ENCODE measurements at regions not wholly inside any gene's neighbourhood (a gene's known extent, or its start where the extent isn't known, plus 50 kb on each side); places are given as distances from the start of the nearest gene placed in this dataset.

DNA sequence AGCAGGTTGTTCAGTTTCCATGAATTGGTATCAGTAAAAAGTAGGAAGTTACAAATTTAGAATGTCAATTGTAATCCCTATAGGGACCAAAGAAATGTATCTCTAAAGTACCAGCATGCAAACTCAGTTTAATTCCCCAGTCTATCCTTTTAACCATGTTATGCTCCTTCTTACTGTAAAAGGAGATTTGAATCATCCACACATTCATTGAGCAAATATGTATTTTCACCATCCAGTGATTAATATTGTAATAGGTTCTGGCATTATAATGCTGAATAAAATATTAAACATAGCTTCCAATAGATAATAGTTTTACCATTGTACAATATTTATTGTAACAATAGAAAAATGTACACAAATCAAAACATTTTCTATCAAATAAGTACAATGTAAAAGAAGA, 228.2 kb upstream of the SEMA3A start:
- no peak overlapping the region for H3K27ac ChIP-seq
- DNase-seq = no peak

GRCh38 chr7:84412161-84412969, 217.8 kb upstream of the SEMA3A start:
- no peak overlapping the region for H3K27ac ChIP-seq
- H3K27me3 ChIP-seq = no peaks in the 10 kb centered on the region
- ATAC-seq = peak; percentile 17
- peak in 1 of 4 donors; percentile 7 for DNase-seq
- peaks cover 0 to 8% of the 10 kb centered on the region in 2 donors for H3K9me3 ChIP-seq
- intact Hi-C loops (cut with DNase I) = no loop called here
- TF ChIP-seq CTCF (IDR thresholded peaks at IDR 0.05) = no peak
- no peaks in the 10 kb centered on the region for H3K36me3 ChIP-seq
- no peak overlapping the region for H3K4me3 ChIP-seq
- no peaks in the 10 kb centered on the region for H3K4me1 ChIP-seq

More for the DNA sequence above, 228.2 kb upstream of the SEMA3A start:
- no peaks in the 10 kb centered on the region for H3K36me3 ChIP-seq
- H3K27me3 ChIP-seq = no peaks in the 10 kb centered on the region
- H3K4me1 ChIP-seq = no peaks in the 10 kb centered on the region
- H3K9me3 ChIP-seq = peaks cover 0 to 31% of the 10 kb centered on the region in 2 donors
- TF ChIP-seq CTCF (IDR thresholded peaks at IDR 0.05) = no peak
- no peak overlapping the region for H3K4me3 ChIP-seq
- intact Hi-C loops (cut with DNase I) = no loop called here
- ATAC-seq = no peak

DNA sequence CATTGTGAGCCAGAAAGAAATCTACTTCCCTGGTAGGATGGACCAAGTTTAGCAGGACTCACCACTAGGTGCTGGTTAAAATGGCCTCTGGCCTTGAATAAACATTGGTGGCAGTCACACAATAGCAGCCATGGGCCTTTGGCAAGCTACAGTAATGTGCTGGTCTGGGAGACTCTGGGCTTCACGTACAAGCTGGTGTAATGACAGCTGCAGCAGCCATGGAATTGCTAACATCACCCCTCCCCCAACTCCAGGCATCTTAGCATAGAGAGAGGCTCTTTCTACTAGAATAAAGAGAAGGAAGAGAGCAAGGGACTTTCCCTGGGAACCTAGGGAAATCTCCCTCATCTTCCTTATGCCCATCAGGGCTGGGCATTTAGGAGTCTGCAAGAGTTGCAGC, 205.1 kb upstream of the SEMA3A start:
- Histone ChIP-seq H3K27me3 (no peaks in the 10 kb centered on the region), H3K4me3 (no peak overlapping the region), H3K4me1 (no peaks in the 10 kb centered on the region), H3K27ac (no peak overlapping the region), H3K9me3 (peaks cover 0 to 28% of the 10 kb centered on the region in 2 donors), H3K36me3 (no peaks in the 10 kb centered on the region)
- TF ChIP-seq CTCF (IDR thresholded peaks at IDR 0.05) = no peak
- DNase-seq = no peak
- ATAC-seq = no peak
- intact Hi-C loops (cut with DNase I) = no loop called here

DNA sequence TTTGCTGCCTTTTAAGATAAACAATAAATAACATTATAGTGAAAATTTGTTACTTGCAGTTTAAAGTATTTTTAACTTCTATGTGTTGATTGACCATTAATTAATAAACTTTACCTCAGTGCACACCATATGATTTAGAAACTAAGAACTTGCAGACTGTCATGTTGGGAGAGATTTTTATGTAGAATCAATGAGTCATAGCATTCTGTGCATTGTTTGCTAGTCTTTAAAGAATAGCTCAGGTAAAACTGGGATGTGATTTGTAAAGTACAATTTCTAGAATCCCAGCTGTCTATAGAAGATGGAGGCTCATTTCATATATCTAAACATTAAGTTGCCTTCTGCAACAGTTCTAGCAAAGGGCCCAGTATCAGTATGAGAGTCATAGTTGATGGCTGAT, 199.6 kb upstream of the SEMA3A start:
- DNase-seq = no peak
- no peak overlapping the region for H3K4me3 ChIP-seq

More for the DNA sequence above, 199.6 kb upstream of the SEMA3A start:
- H3K27ac ChIP-seq = no peak overlapping the region
- H3K36me3 ChIP-seq = no peaks in the 10 kb centered on the region
- H3K27me3 ChIP-seq = no peaks in the 10 kb centered on the region
- no peak for TF ChIP-seq CTCF (IDR thresholded peaks at IDR 0.05)
- no peaks in the 10 kb centered on the region for H3K4me1 ChIP-seq
- intact Hi-C loops (cut with DNase I) = no loop called here
- no peak for ATAC-seq
- H3K9me3 ChIP-seq = no peaks in the 10 kb centered on the region
